GM19397 (cell line): ENCODE measurements at regions not wholly inside any gene's neighbourhood (a gene's known extent, or its start where the extent isn't known, plus 50 kb on each side); places are given as distances from the start of the nearest gene placed in this dataset.

Source experiments
- ATAC-seq: cut with Tn5 transposase; IDR thresholded peaks from one replicate; pipeline ENCODE4 v1.9.1; 2021; ENCODE audit warnings: mild to moderate bottlenecking, moderate library complexity; ENCODE audit not compliant: unreplicated experiment

GRCh38 chr22:22043296-22044078 lies 60.9 kb upstream of the TOP3B start:
- ATAC-seq: no peak

GRCh38 chr22:22042599-22043295 lies 60.2 kb upstream of the TOP3B start:
- ATAC-seq: no peak

GRCh38 chr22:22042009-22042408 lies 59.4 kb upstream of the TOP3B start:
- ATAC-seq: no peak

GRCh38 chr22:22040908-22041307 lies 58.3 kb upstream of the TOP3B start:
- ATAC-seq: no peak

GRCh38 chr22:22040472-22040871 lies 57.9 kb upstream of the TOP3B start:
- no peak for ATAC-seq

GRCh38 chr22:22039286-22040074 lies 56.9 kb upstream of the TOP3B start:
- ATAC-seq: no peak

- no peak for ATAC-seq
Observed at GRCh38 chr22:22038178-22038880, 55.7 kb upstream of the TOP3B start.

- ATAC-seq: no peak
Observed at GRCh38 chr22:22037740-22038139, 55.2 kb upstream of the TOP3B start.

GRCh38 chr22:22037229-22037628 lies 54.6 kb upstream of the TOP3B start:
- ATAC-seq: no peak

- no peak for ATAC-seq
Observed at GRCh38 chr22:22036588-22036987, 54.0 kb upstream of the TOP3B start.

GRCh38 chr22:22035771-22036314 lies 53.3 kb upstream of the TOP3B start:
- no peak for ATAC-seq

GRCh38 chr22:22035203-22035602 lies 52.6 kb upstream of the TOP3B start:
- ATAC-seq: no peak

- no peak for ATAC-seq
Observed at GRCh38 chr22:22034469-22035132, 52.0 kb upstream of the TOP3B start.

- no peak for ATAC-seq
Observed at GRCh38 chr22:22033803-22034468, 51.3 kb upstream of the TOP3B start.

GRCh38 chr22:22032906-22033802 lies 50.6 kb upstream of the TOP3B start:
- no peak for ATAC-seq

- no peak for ATAC-seq
Observed at GRCh38 chr22:22032099-22032905, 49.7 kb upstream of the TOP3B start.
